MM.1S (cell line): ENCODE measurements at regions not wholly inside any gene's neighbourhood (a gene's known extent, or its start where the extent isn't known, plus 50 kb on each side); places are given as distances from the start of the nearest gene placed in this dataset.
"Not testable (repeated sequence)": the region's sequence is repeated elsewhere in the genome, so short reads cannot be mapped to it uniquely, and the experiment has no call there.

Experiments used
- DNase-seq: peaks from one replicate; pipeline ENCODE4 v3.0.0-alpha.2; 2015
- H2AFZ ChIP-seq: fragments of 300-600 bp; sonication (generic); 2 replicates; pipeline ENCODE4 v1.6.0; 2016; ENCODE audit warnings: antibody characterized with exemption, low read length
- H3F3A ChIP-seq: fragments of 300-600 bp; sonication (generic); 2 replicates; pipeline ENCODE4 v1.6.1; 2016; ENCODE audit warnings: mild to moderate bottlenecking, antibody characterized with exemption, low read length, moderate library complexity, mixed read lengths; ENCODE audit not compliant: insufficient read depth
- H3K27ac ChIP-seq: fragments of 300-600 bp; sonication (generic); 2 replicates; pipeline ENCODE4 v1.5.1; 2016; ENCODE audit warnings: mild to moderate bottlenecking, low read length
- H3K27me3 ChIP-seq: fragments of 300-600 bp; sonication (generic); replicated peaks from 2 replicates; pipeline ENCODE4 v1.6.0; 2016; ENCODE audit warnings: low read length; ENCODE audit not compliant: insufficient read depth
- H3K36me3 ChIP-seq: fragments of 300-600 bp; sonication (generic); replicated peaks from 2 replicates; pipeline ENCODE4 v1.6.1; 2016; ENCODE audit warnings: mild to moderate bottlenecking, low read length, mixed read lengths; ENCODE audit not compliant: insufficient read depth
- H3K4me1 ChIP-seq: fragments of 300-600 bp; sonication (generic); 2 replicates; pipeline ENCODE4 v1.6.1; 2016; ENCODE audit warnings: low read length, mixed read lengths
- H3K4me2 ChIP-seq: fragments of 300-600 bp; sonication (generic); 2 replicates; pipeline ENCODE4 v1.6.0; 2016; ENCODE audit warnings: low read depth, low read length
- H3K4me3 ChIP-seq: fragments of 300-600 bp; sonication (generic); 2 replicates; pipeline ENCODE4 v1.5.1; 2016; ENCODE audit warnings: low read length, mixed read lengths
- H3K79me2 ChIP-seq: fragments of 300-600 bp; sonication (generic); 2 replicates; pipeline ENCODE4 v1.6.1; 2016; ENCODE audit warnings: mixed run types, low read length, mixed read lengths
- H3K9ac ChIP-seq: fragments of 300-600 bp; sonication (generic); 2 replicates; pipeline ENCODE4 v1.6.1; 2016; ENCODE audit warnings: low read length, mixed read lengths
- H3K9me2 ChIP-seq: fragments of 300-600 bp; sonication (generic); replicated peaks from 2 replicates; pipeline ENCODE4 v1.6.1; 2016; ENCODE audit warnings: mild to moderate bottlenecking, low read length, mixed read lengths; ENCODE audit not compliant: insufficient read depth
- H3K9me3 ChIP-seq: fragments of 300-600 bp; sonication (generic); replicated peaks from 2 replicates; pipeline ENCODE4 v1.6.1; 2016; ENCODE audit warnings: mild to moderate bottlenecking, low read length, mixed read lengths; ENCODE audit not compliant: insufficient read depth
- H4K20me1 ChIP-seq: fragments of 300-600 bp; sonication (generic); 2 replicates; pipeline ENCODE4 v1.6.1; 2016; ENCODE audit warnings: mild to moderate bottlenecking, low read length, moderate library complexity, mixed read lengths; ENCODE audit not compliant: insufficient read depth
- EZH2 ChIP-seq: fragments of 300-600 bp; sonication (generic); optimal IDR thresholded peaks from 2 replicates; pipeline ENCODE3; 2017; ENCODE audit warnings: low read depth, mild to moderate bottlenecking, antibody characterized with exemption, low read length, mixed read lengths
- EZH2phosphoT487 ChIP-seq: fragments of 300-600 bp; sonication (generic); IDR thresholded peaks from 2 replicates; pipeline ENCODE4 v1.6.1; 2018; ENCODE audit warnings: antibody characterized with exemption, low read length
- TF ChIP-seq, protein P1 (sequence below): fragments of 300-600 bp; sonication (generic); IDR thresholded peaks from 2 replicates; pipeline ENCODE4 v1.5.1; 2016; ENCODE audit warnings: antibody characterized with exemption, low read length, mixed read lengths

DNA sequence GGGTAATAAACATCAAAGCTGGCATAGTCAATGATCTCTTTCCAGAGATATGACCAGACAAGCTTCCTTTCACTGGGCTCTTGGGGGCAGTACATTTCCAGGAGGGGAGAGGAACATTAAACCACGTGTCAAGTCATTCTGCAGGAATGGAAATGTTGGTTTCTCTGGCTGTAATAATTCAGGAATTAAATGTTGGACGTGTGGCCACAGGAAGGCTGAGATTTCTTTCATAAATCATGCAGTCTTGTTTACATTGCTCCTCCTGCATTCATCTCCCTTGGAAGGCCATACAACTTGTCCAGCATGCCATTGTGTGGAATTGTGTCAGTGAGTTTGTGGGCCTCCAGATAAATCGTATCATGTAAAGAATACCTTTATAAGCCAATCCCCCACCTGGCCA is 259.2 kb downstream of the ADGRL2 start:
- no peaks in the 10 kb centered on the region for H3F3A ChIP-seq
- no peaks in the 10 kb centered on the region for H3K27me3 ChIP-seq
- H3K4me3 ChIP-seq = no peak overlapping the region
- H3K79me2 ChIP-seq = no peaks in the 10 kb centered on the region
- no peak for DNase-seq
- no peaks in the 10 kb centered on the region for H4K20me1 ChIP-seq
- no peaks in the 10 kb centered on the region for H3K9me2 ChIP-seq
- H3K4me1 ChIP-seq = no peaks in the 10 kb centered on the region
- TF ChIP-seq EZH2 (no peak), EZH2phosphoT487 (no peak)
- TF ChIP-seq, protein P1, sequence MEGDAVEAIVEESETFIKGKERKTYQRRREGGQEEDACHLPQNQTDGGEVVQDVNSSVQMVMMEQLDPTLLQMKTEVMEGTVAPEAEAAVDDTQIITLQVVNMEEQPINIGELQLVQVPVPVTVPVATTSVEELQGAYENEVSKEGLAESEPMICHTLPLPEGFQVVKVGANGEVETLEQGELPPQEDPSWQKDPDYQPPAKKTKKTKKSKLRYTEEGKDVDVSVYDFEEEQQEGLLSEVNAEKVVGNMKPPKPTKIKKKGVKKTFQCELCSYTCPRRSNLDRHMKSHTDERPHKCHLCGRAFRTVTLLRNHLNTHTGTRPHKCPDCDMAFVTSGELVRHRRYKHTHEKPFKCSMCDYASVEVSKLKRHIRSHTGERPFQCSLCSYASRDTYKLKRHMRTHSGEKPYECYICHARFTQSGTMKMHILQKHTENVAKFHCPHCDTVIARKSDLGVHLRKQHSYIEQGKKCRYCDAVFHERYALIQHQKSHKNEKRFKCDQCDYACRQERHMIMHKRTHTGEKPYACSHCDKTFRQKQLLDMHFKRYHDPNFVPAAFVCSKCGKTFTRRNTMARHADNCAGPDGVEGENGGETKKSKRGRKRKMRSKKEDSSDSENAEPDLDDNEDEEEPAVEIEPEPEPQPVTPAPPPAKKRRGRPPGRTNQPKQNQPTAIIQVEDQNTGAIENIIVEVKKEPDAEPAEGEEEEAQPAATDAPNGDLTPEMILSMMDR = no peak
- no peak overlapping the region for H3K9ac ChIP-seq
- no peaks in the 10 kb centered on the region for H3K9me3 ChIP-seq
- H3K36me3 ChIP-seq = no peaks in the 10 kb centered on the region
- no peak overlapping the region for H3K27ac ChIP-seq
- H2AFZ ChIP-seq = no peak overlapping the region
- H3K4me2 ChIP-seq = no peak overlapping the region

DNA sequence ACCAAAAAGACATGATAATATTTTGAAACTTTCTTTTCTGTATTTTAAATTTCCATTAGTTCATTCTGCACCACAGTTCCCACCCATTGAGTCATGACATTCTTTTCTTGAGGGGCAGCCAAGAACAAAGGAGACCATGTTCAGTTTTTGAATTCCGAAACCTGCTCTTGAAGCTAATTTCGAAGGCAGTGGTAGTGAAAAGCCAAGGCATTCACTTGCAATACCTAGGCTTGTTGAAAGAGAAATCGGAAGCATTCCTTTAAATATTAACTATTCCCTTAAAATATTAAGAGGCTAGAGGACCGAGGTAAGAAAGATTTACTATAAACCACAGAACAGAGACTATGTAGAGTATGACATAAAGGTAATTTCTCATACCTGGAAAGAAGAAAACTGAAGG is 256.3 kb downstream of the ADGRL2 start:
- Histone ChIP-seq H3K9me2 (no peaks in the 10 kb centered on the region), H3K79me2 (no peaks in the 10 kb centered on the region), H3K36me3 (no peaks in the 10 kb centered on the region), H3K4me2 (no peak overlapping the region), H3K27me3 (no peaks in the 10 kb centered on the region), H3K4me1 (no peaks in the 10 kb centered on the region), H3K27ac (no peak overlapping the region), H2AFZ (no peak overlapping the region), H3K4me3 (no peak overlapping the region), H3F3A (no peaks in the 10 kb centered on the region), H4K20me1 (no peaks in the 10 kb centered on the region), H3K9ac (no peak overlapping the region), H3K9me3 (no peaks in the 10 kb centered on the region)
- TF ChIP-seq EZH2phosphoT487 = no peak
- TF ChIP-seq, protein P1 = no peak
- no peak for TF ChIP-seq EZH2
- no peak for DNase-seq

DNA sequence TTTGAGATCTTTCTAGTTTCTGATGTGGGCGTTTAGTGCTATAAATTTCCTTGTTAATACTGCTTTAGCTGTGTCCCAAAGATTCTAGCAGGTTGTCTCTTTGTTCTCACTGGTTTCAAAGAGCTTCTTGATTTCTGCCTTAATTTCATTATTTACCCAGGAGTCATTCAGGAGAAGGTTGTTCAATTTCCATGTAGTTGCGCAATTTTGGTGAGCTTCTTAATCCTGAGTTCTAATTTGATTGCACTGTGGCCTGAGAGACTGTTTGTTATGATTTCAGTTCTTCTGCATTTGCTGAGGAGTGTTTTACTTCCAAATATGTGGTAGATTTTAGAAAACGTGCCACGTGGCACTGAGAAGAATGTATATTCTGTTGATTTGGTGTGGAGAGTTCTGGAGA is 254.6 kb downstream of the ADGRL2 start:
- not testable (repeated sequence) for H3K9me3 ChIP-seq, H3K79me2 ChIP-seq, H4K20me1 ChIP-seq, H2AFZ ChIP-seq, H3K9ac ChIP-seq, H3K27ac ChIP-seq, DNase-seq, H3K4me2 ChIP-seq, H3F3A ChIP-seq, H3K36me3 ChIP-seq, H3K27me3 ChIP-seq, H3K4me1 ChIP-seq, H3K4me3 ChIP-seq, H3K9me2 ChIP-seq

DNA sequence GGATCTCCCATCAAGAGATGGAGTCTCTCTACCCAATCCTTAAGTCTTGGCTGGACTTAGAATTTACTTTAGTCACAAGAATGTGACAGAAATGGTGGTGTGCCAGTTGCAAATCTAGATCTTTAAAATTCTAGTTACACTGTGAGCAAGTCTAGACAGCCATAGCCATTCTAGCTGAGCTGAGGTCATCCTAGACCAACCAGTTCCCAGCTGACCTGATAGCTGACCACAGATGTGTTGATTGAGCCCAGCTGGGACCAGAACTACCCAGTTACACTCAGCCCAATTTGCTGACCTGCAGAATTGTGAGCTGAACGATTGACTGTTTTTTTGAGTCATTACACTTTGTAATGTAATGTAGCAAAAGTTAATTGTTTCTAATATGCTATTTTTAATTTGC is 251.8 kb downstream of the ADGRL2 start:
- Histone ChIP-seq H3K36me3 (no peaks in the 10 kb centered on the region), H2AFZ (no peak overlapping the region), H3K9me2 (no peaks in the 10 kb centered on the region), H3K27ac (no peak overlapping the region), H3K79me2 (no peaks in the 10 kb centered on the region), H3K4me3 (no peak overlapping the region), H3K4me1 (no peaks in the 10 kb centered on the region), H3K9me3 (no peaks in the 10 kb centered on the region), H3K4me2 (no peak overlapping the region), H4K20me1 (no peaks in the 10 kb centered on the region), H3F3A (no peaks in the 10 kb centered on the region), H3K9ac (no peak overlapping the region), H3K27me3 (no peaks in the 10 kb centered on the region)
- no peak for DNase-seq
- no peak for TF ChIP-seq EZH2phosphoT487
- TF ChIP-seq EZH2 = no peak
- TF ChIP-seq, protein P1 = no peak
